DMS153 treated with DMSO at 0.1 percent for 48 hours (cell line): ENCODE measurements at regions not wholly inside any gene's neighbourhood (a gene's known extent, or its start where the extent isn't known, plus 50 kb on each side); places are given as distances from the start of the nearest gene placed in this dataset.

Source experiments
- DNase-seq: peaks from one replicate; lab custom pipeline; 2025; ENCODE audit not compliant: unreplicated experiment; lab: John Stamatoyannopoulos, UW

DNA sequence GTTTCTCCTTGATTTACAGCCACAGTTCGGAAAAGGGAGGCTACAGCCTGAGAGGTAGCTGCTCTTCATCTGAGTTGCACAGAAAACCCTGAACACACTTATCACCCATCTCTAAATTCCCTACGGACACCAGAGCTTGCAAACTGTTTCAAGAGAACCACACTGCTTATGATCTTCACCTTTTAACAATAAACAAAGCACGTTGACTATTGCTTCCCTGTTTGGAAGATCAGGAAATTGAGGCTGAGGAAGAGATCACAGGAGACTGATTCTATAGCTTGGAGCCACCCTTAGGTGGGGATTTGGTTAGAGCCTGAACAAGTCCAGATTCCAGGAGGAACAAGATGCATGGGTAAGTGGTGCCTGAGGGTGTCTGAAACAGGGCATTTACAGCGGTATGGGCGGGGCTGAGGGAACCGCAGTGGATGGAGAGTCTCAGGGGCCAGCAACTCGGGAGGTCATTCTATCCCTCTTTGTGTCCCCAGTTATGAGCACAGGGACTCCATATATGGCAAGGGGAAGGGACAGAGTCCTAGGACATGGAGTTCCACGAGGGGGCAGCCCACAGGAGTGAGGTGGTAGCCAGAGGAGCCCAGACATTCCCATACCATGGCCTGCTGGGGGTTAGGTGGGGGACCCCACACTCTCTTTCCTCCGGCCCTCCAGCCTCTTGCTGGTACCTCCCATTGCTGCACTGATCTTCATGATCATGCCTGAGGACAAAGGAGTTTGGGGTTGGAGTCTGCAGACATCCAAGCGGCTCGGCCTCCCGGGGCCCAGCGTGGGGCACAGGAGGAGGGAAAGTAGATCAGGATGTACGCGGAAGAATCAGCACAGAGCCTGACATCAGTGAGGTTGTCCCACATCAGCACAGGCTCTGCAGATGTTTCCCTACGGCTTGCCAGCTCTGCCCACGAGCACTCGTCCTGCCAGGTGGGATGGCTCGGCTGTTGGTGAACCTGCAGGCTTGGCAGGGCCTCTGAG, 162.3 kb upstream of the ZNF536 start:
- DNase-seq, result no peak

- no peak for DNase-seq
These were observed 159.6 kb upstream of the ZNF536 start for GRCh38 chr19:30212574-30212973.

DNA sequence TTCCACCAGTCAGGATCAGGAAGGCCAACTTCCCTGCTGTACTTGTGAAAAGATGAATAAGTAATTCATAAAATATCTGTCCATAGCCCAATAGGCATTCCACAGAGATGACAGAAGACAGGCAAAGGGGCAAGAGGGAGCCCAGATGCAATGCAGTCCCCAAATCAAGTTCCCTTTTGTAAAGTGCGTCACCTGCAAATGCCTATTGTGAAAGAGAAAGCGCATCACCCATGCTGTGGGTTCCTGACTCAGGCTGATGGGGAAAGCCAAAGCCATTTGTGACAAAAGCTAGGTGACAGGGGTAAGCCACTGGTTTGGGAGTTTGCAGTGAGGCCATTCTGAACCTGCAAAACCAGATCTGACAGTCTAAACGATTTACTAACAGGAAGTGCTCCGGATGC, 157.5 kb upstream of the ZNF536 start:
- DNase-seq, result no peak

GRCh38 chr19:30215248-30215647, 156.9 kb upstream of the ZNF536 start:
- no peak for DNase-seq

DNA sequence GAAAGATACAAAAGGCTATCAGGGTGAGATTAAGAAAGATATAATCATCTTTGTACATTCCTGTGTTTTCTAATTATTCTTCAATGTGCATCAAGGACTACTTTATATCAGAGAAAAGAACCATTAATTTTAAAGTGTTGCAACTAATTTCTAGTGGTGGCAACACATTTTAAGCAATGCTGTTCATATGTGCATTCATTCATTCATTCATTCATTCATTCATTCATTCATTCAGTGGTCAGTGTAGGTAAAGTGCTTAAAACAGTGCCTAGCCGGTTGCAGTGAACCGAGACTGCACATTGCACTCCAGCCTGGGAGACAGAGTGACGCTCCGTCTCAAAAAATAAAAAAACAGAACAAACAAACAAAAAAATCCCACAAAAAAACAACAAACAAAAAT, 155.7 kb upstream of the ZNF536 start:
- no peak for DNase-seq

DNA sequence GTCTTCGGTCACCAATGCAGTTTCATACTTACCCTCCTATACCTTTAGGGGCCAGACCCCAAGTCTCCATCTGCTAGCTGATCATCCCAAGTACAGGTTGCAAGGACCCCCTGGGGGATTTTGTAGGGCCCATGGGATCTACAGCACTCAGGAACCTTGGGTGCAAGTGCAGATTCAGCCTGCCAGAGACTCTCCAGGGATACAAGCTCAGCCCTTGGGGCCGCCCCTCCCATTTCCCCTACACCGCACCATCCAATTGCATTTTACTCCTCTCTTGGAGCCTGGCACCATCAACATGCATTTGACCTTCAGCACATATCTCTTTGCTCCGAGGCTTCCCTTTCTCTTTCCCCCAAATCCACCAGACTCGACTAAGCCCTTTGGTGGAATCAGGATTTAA, 154.7 kb upstream of the ZNF536 start:
- DNase-seq, result no peak

GRCh38 chr19:30219702-30220101, 152.5 kb upstream of the ZNF536 start:
- DNase-seq, result no peak

GRCh38 chr19:30221176-30221575, 151.0 kb upstream of the ZNF536 start:
- no peak for DNase-seq

DNA sequence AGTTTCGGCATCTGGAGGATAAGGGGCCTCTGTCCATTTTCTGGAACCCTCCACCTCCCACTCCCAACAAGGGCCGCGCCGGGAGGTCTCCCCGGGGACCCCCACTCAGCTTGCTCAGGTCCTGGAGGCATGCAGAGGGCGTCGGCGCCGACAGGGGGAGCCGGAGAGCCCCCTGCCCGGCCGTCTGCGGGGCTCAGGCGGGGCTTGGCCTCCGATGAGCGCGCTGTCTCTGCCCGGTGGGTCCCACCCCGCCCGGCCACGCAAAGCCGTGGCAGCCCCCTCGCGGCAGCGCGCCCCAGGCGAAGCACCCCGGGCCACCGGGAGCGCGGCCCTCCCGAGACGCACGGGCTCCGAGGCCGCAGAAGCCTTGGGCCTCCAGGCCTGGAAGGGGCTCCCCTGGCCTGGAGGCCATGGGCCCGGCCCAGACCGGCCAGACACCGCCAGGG, 149.7 kb upstream of the ZNF536 start:
- DNase-seq, result no peak

DNA sequence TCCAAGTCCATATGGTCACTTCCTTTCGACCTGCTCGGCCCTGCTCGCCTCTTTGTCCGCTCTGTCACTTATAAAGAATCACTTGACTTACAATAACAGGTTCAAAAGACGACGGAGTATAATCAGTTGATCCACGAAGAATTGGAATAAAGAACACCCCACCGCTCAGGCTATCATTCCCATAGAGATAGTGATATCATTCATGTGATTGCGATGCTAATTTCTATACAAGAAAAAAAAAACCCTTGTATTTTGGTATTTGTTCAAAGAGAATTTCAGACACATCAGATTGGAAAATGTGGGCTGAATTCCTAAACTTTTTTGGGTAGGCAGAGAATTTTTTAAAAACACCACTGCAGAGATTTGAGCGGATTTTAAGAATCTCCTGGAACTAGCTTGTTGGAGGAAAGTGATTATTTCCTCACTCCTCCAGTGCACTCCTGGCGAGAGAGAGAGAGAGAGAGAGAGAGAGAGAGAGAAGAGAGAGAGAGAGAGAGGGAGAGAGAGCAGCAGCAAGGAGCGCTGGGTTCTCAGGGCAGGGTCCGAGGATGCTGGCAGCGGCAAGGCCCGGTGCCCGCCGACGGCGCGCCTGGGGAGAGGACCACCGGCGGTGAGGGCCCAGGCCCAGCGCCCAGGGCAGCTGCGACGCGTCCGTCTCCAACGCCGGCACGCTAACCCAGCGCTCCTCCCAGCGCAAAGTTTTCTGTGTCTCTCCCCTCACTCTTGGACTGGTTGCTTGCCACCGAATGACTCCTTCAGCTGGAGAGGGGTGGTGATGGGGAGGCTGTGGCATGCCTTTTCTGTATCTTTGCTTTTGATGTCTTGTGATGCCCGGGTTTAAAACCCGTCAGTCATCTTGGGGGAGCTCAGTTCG, 149.0 kb upstream of the ZNF536 start:
- no peak for DNase-seq

DNA sequence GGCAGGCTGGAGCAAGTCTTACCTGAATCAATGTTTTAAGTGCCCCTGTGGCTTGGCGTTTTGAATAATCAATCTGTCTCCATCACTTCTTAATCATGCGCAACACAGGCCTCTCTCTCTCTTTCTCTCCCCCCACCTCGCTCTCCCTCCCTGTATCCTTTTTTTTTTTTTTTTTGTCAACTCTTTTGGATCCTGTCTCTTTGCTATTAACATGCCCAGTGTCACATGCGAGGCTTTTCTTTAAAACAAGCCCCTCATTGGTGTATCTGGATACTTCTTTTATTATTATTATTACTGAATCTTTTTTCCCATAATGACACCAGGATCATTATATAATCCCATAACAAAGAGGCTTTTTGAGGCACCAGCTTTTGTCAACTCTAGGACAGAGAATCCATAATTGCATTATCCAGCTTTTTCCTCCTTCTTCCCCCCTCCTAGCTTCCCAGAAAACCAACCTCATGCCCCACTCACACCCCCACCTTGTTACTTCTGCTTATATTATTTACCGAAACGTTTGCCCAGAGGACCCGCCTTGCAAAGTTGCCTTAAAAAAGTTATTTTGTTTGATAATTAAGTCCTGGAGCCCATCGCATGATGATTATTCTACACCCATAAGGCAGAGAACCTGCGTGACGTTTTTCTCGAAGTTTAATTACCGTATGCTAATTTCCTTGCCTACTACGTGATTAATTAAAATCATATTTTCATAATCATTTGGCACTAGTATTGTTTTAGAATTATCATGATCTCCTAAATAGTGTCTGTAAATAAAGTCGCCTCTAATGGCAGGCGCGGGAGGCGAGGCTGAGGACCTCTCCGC, 148.1 kb upstream of the ZNF536 start:
- DNase-seq, result no peak

DNA sequence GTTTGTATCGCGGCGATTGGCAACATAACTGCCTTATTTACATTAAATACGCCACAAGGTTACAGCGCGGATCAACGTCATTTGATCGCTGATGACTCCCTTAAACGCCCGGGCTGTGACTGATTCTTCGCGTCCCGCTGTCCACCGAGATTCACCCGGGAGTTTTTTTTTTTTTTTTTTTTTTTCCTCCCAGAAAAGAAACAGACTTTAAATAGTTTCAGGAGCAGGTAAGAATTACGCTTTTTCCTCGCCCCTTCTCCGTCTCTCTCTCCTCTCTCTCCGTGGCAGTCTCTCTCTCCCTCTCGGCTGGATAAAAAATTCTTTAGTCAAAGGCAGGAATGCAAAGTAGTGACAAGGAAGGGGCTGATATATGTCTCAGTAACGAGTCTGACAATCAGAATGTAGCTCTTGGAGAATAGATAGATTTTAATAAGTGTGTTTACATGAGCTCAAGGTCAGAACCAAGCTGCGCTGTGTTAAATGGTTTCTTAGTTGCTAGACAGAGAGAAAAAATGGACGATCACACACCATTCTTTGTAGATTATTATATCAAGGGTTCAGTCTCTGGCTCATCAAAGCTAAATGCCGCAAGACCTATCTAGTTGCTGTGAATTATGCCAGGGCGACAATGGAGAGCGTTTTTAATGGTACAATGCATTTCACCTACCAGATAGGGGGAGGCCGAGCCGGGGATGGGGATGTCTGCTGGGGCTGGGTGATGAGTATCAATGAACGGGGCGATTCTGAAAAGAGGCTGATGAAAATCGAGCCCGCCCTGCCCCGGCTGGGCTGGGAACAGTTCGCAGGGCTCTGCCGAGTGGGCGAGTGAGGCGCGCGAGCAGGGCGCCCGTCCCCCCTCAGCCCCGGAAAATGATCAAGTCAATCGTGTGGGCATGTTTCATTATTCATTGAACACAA, 147.2 kb upstream of the ZNF536 start:
- DNase-seq, result no peak

DNA sequence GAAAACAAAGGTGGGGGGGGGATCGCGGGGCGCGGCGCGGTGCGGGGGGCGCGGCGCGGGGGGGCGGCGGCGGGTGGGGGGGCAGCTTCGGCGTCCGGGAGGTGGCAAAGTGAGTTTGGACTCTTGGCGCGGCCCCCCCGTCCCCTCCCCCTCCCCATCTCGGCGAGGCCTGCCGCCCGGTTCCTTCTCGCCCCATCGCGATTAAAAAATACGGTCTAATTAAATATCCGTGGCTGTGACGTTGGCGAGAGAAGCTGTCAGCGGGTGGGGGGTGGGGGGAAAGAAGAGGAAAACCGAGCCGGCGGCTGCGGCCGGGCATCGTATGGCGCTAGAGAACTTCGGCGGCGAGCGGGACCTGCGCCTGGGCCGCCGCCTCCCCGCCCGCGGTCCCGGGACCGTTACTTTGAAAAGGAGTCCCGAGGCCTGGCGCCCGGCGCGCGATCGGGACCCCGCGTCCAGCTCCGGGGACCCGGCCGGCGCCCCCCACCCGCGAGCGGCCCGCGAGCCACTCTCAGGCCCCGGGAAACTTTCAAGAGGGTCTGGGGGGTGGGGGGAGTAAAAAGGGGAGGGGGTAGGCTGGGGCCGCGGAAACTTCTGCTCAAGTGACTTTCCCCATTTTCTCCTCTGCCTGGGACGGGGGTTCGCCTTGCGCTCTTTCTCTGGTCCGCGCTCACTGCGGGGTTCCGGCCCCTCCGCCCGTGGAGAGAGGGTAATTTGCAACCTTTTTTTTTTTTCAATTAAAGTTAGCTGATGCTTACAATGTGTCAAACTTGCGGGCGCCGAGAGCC, 146.3 kb upstream of the ZNF536 start:
- DNase-seq, result no peak

DNA sequence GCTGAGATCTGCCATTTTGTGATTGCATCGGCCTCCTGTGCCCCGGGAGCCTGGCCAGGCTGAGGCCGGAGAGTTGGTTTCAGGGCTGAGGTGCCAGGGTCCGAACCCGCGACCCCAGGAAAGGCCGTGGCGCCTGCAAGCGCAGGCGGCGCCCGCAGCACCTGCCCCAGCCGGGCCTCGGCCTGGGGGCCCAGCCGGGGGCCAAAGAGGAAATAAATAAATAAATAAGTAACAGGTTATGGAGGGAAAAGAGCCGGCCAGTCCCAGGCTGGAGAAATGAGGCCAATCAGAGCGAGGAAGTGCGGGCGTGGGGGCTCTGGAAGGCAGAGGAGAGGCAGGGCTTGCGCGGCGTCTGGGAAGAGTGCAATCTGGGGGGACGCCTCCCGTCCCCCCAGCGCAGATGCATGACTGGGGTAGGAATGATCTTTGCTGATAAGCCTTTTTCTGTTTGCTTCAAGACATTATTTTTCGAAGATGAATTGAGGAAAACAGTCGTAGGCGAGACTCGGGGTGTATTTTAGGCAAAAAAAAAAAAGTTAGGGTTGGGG, 145.6 kb upstream of the ZNF536 start:
- DNase-seq, result no peak

DNA sequence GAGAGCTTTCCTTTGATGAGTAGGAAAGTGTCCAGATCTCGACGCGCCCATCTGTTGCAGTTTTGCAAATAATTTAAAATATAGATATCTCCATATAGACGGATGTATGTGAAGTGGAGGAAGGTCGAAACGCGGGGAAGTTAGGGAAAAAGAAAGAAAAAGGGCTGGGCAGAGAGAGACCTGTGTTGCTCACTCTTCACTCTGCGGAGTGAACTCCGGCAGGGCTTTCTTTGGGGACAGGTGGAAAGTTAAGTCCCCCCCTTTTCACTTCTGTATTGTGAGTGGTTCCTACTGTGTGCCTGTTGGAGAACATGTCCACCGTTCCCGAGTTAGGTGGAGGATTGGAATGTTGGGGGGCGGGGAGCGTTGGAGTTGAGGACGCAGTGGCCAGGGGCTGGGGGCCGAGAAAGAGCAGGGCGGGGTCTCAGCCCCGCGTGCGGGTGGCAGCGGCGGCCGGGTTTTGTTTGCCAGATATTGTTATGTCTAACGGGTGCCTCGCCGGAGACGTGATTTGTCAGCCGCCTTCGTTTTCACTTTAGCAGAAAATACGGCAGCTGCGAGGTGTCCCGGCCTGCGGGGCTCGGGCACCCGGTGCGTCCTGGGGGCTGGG, 145.1 kb upstream of the ZNF536 start:
- DNase-seq, result no peak

DNA sequence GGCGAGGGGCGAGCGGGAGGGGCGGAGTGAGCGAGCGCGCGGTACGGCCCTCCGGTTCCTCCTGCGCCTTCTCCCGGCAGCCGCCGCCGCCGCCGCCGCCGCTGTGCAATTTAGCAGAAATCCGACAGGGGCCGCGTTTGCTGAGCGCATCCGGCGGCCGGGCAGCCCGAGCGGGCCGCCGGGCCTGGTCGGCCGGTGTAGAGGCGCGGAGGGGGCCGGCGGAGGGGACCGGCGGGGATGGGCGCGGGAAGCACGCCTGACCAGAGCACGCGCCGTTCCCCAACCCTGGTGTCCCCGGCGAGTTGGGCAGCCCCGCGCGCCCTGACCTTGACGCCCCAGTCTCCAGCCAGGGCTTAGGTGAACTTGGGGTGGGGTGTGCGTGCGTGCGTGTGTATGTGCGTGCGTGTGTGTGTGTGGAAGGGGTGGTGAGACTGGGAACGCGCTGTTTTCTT, 144.5 kb upstream of the ZNF536 start:
- DNase-seq, result no peak

DNA sequence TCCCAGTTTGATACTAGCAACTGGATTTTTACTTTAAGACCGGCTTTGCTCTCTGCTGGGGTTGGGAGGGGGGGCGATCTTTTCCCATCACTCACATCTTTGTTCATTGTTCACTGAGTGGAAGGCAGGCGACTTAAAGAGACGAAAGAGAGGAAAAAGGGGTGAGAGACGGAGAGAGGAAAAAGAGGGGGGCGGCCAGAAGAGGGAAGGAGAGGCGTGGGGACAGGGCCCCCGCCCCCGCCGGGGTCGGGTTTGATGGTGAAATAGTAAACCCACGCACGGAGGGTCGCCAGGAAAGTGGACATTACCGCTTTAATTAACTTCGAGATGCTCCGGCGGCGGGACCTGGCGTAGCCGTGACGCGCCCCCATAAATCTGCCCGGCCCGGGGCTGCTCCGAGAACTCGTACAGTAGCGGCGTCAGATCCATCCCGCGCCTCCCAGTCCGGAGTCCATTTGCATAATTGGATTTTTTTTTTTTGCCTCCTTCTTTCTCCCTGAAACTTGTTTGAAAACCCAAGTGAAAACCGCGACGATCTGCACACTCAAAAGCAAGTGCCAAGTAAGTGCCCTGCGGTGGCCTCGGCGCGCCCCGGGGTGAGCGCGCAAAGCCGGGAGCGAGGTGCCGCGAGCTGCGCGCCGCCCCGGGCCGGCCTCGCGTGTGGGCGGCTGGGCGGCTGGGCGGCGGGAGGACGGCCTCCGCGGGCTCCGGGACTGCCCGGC, 143.9 kb upstream of the ZNF536 start:
- DNase-seq, result no peak
